Subcutaneous abdominal adipose tissue (tissue), 5 donors: ENCODE measurements at regions not wholly inside any gene's neighbourhood (a gene's known extent, or its start where the extent isn't known, plus 50 kb on each side); places are given as distances from the start of the nearest gene placed in this dataset.

Experiments
- H3K27ac ChIP-seq: one replicate; pipeline ENCODE4 v1.7.0; 2013; ENCODE audit warnings: low read depth, mild to moderate bottlenecking, inconsistent platforms, low read length, moderate library complexity
- H3K27me3 ChIP-seq, 5 donors: one replicate each; pipeline ENCODE4 v1.7.0; 2013; ENCODE audit warnings: low read length in 5 of 5, inconsistent platforms in 1 of 5; ENCODE audit not compliant: control insufficient read depth in 5 of 5, insufficient read depth in 4 of 5
- H3K36me3 ChIP-seq, 5 donors: one replicate each; pipeline ENCODE4 v1.7.0; 2013; ENCODE audit warnings: low read length in 5 of 5; ENCODE audit not compliant: control insufficient read depth in 5 of 5, insufficient read depth in 5 of 5
- H3K4me1 ChIP-seq, 5 donors: one replicate each; pipeline ENCODE4 v1.7.0; 2013; ENCODE audit warnings: low read length in 5 of 5, mild to moderate bottlenecking in 3 of 5, moderate library complexity in 1 of 5; ENCODE audit not compliant: control insufficient read depth in 5 of 5, insufficient read depth in 5 of 5
- H3K4me3 ChIP-seq, 5 donors: one replicate each; pipeline ENCODE4 v1.7.0; 2013; ENCODE audit warnings: low read length in 5 of 5, low read depth in 1 of 5
- H3K9ac ChIP-seq, 5 donors: one replicate each; pipeline ENCODE4 v1.7.0; 2013; ENCODE audit warnings: low read length in 5 of 5, mild to moderate bottlenecking in 4 of 5, moderate library complexity in 3 of 5
- H3K9me3 ChIP-seq, 5 donors: one replicate each; pipeline ENCODE4 v1.7.0; 2013; ENCODE audit warnings: low read length in 5 of 5; ENCODE audit not compliant: control insufficient read depth in 5 of 5
- donor health status: healthy.
- donor health status: healthy.
- donor health status: healthy.
- donor health status: healthy.
- donor health status: healthy.

GRCh38 chr15:26391567-26392194, 381.2 kb downstream of the GABRB3 start:
- H3K4me1 ChIP-seq, result no peaks in the 10 kb centered on the region
- H3K4me3 ChIP-seq, result no peak overlapping the region
- peaks cover 0 to 10% (median 5%) of the 10 kb centered on the region in 5 donors for H3K9me3 ChIP-seq
- H3K27me3 ChIP-seq, result peaks cover 0 to 2% (median 0%) of the 10 kb centered on the region in 5 donors
- H3K9ac ChIP-seq, result no peak overlapping the region
- no peak overlapping the region for H3K27ac ChIP-seq
- H3K36me3 ChIP-seq, result no peaks in the 10 kb centered on the region

GRCh38 chr15:26382444-26383072, 390.3 kb downstream of the GABRB3 start:
- H3K9ac ChIP-seq, result no peak overlapping the region
- peaks cover 0 to 3% (median 0%) of the 10 kb centered on the region in 5 donors for H3K27me3 ChIP-seq
- no peak overlapping the region for H3K4me3 ChIP-seq
- H3K4me1 ChIP-seq, result no peaks in the 10 kb centered on the region
- peaks cover 0 to 24% (median 10%) of the 10 kb centered on the region in 5 donors for H3K9me3 ChIP-seq
- H3K36me3 ChIP-seq, result no peaks in the 10 kb centered on the region
- H3K27ac ChIP-seq, result no peak overlapping the region

- Histone ChIP-seq H3K4me3 (no peak overlapping the region), H3K36me3 (no peaks in the 10 kb centered on the region), H3K27ac (no peak overlapping the region), H3K27me3 (peaks cover 0 to 3% (median 0%) of the 10 kb centered on the region in 5 donors), H3K9ac (no peak overlapping the region), H3K4me1 (no peaks in the 10 kb centered on the region), H3K9me3 (peaks cover 6 to 48% (median 34%) of the 10 kb centered on the region in 5 donors)
Measured at GRCh38 chr15:26378304-26378703, 394.6 kb downstream of the GABRB3 start.

GRCh38 chr15:26376243-26376642, 396.6 kb downstream of the GABRB3 start:
- H3K27ac ChIP-seq, result no peak overlapping the region
- H3K27me3 ChIP-seq, result no peaks in the 10 kb centered on the region
- H3K9me3 ChIP-seq, result peaks cover 6 to 48% (median 34%) of the 10 kb centered on the region in 5 donors
- no peaks in the 10 kb centered on the region for H3K4me1 ChIP-seq
- no peak overlapping the region for H3K4me3 ChIP-seq
- H3K9ac ChIP-seq, result no peak overlapping the region
- no peaks in the 10 kb centered on the region for H3K36me3 ChIP-seq

- H3K9ac ChIP-seq, result no peak overlapping the region
- no peak overlapping the region for H3K4me3 ChIP-seq
- no peaks in the 10 kb centered on the region for H3K27me3 ChIP-seq
- no peak overlapping the region for H3K27ac ChIP-seq
- no peaks in the 10 kb centered on the region for H3K4me1 ChIP-seq
- H3K36me3 ChIP-seq, result no peaks in the 10 kb centered on the region
- peaks cover 6 to 40% (median 33%) of the 10 kb centered on the region in 5 donors for H3K9me3 ChIP-seq
Measured at GRCh38 chr15:26374806-26375205, 398.1 kb downstream of the GABRB3 start.

GRCh38 chr15:26372706-26373105, 400.2 kb downstream of the GABRB3 start:
- H3K4me1 ChIP-seq, result no peaks in the 10 kb centered on the region
- H3K27ac ChIP-seq, result no peak overlapping the region
- H3K27me3 ChIP-seq, result no peaks in the 10 kb centered on the region
- H3K9me3 ChIP-seq, result peaks cover 6 to 28% (median 24%) of the 10 kb centered on the region in 5 donors
- H3K4me3 ChIP-seq, result no peak overlapping the region
- no peak overlapping the region for H3K9ac ChIP-seq
- no peaks in the 10 kb centered on the region for H3K36me3 ChIP-seq

- H3K27me3 ChIP-seq, result no peaks in the 10 kb centered on the region
Measured at GRCh38 chr15:26365077-26365476, 407.8 kb downstream of the GABRB3 start.

GRCh38 chr15:26359855-26360254, 413.0 kb downstream of the GABRB3 start:
- H3K4me1 ChIP-seq, result no peaks in the 10 kb centered on the region
- H3K36me3 ChIP-seq, result no peaks in the 10 kb centered on the region
- H3K9ac ChIP-seq, result no peak overlapping the region
- no peaks in the 10 kb centered on the region for H3K27me3 ChIP-seq
- no peak overlapping the region for H3K4me3 ChIP-seq
- H3K9me3 ChIP-seq, result peaks cover 0 to 10% (median 2%) of the 10 kb centered on the region in 5 donors
- no peak overlapping the region for H3K27ac ChIP-seq

More at GRCh38 chr15:26365077-26365476, 407.8 kb downstream of the GABRB3 start:
- H3K36me3 ChIP-seq, result no peaks in the 10 kb centered on the region
- H3K4me1 ChIP-seq, result no peaks in the 10 kb centered on the region
- no peak overlapping the region for H3K9ac ChIP-seq
- no peak overlapping the region for H3K27ac ChIP-seq
- peaks cover 0 to 7% (median 0%) of the 10 kb centered on the region in 5 donors for H3K9me3 ChIP-seq
- H3K4me3 ChIP-seq, result no peak overlapping the region

GRCh38 chr15:26358708-26359107, 414.2 kb downstream of the GABRB3 start:
- no peaks in the 10 kb centered on the region for H3K27me3 ChIP-seq
- no peaks in the 10 kb centered on the region for H3K36me3 ChIP-seq
- H3K4me3 ChIP-seq, result no peak overlapping the region
- no peak overlapping the region for H3K9ac ChIP-seq
- peaks cover 0 to 7% (median 3%) of the 10 kb centered on the region in 5 donors for H3K9me3 ChIP-seq
- no peaks in the 10 kb centered on the region for H3K4me1 ChIP-seq
- no peak overlapping the region for H3K27ac ChIP-seq

- Histone ChIP-seq H3K9me3 (peaks cover 0 to 7% (median 3%) of the 10 kb centered on the region in 5 donors), H3K4me3 (no peak overlapping the region), H3K27me3 (no peaks in the 10 kb centered on the region), H3K36me3 (no peaks in the 10 kb centered on the region), H3K4me1 (no peaks in the 10 kb centered on the region), H3K9ac (no peak overlapping the region), H3K27ac (no peak overlapping the region)
Measured at GRCh38 chr15:26357653-26358052, 415.2 kb downstream of the GABRB3 start.
